ENCODE measurements at regions not wholly inside any gene's neighbourhood (a gene's known extent, or its start where the extent isn't known, plus 50 kb on each side); places are given as distances from the start of the nearest gene placed in this dataset.

- DNase-seq (ENCODE audit: low read depth in 6 of 9, low spot score in 9 of 9): no peak
- Histone ChIP-seq H3K27me3 (ENCODE audit: control insufficient read depth in 2 of 2, insufficient read depth in 1 of 2, low read length in 1 of 2) (no peaks in the 10 kb centered on the region), H3K9me3 (ENCODE audit: control insufficient read depth in 2 of 2, insufficient read depth in 1 of 2, low read length in 1 of 2) (no peaks in the 10 kb centered on the region), H3K4me3 (ENCODE audit: low read length in 2 of 2) (no peak overlapping the region), H3K4me1 (ENCODE audit: control insufficient read depth in 2 of 2, insufficient read depth in 2 of 2, low read length in 2 of 2) (no peaks in the 10 kb centered on the region), H3K36me3 (ENCODE audit: control insufficient read depth in 2 of 2, insufficient read depth in 2 of 2, low read length in 1 of 2) (no peaks in the 10 kb centered on the region), H3K27ac (ENCODE audit: low read depth in 1 of 2, low read length in 1 of 2) (no peak overlapping the region)
- WGBS: 82% methylated on average over 1 of the region's 1 CpG
Observed at GRCh38 chr4:166655231-166655630, 579.1 kb downstream of the SPOCK3 start.

- WGBS: 96% methylated on average over 5 of the region's 5 CpGs
- Histone ChIP-seq H3K4me1 (ENCODE audit: control insufficient read depth in 2 of 2, insufficient read depth in 2 of 2, low read length in 2 of 2) (no peaks in the 10 kb centered on the region), H3K36me3 (ENCODE audit: control insufficient read depth in 2 of 2, insufficient read depth in 2 of 2, low read length in 1 of 2) (no peaks in the 10 kb centered on the region), H3K4me3 (ENCODE audit: low read length in 2 of 2) (no peak overlapping the region), H3K27me3 (ENCODE audit: control insufficient read depth in 2 of 2, insufficient read depth in 1 of 2, low read length in 1 of 2) (no peaks in the 10 kb centered on the region), H3K27ac (ENCODE audit: low read depth in 1 of 2, low read length in 1 of 2) (no peak overlapping the region), H3K9me3 (ENCODE audit: control insufficient read depth in 2 of 2, insufficient read depth in 1 of 2, low read length in 1 of 2) (no peaks in the 10 kb centered on the region)
- DNase-seq (ENCODE audit: low read depth in 6 of 9, low spot score in 9 of 9): no peak
Observed at GRCh38 chr4:166655705-166656104, 578.6 kb downstream of the SPOCK3 start.

- WGBS: 90% methylated on average over 3 of the region's 3 CpGs
- no peaks in the 10 kb centered on the region for H3K9me3 ChIP-seq (ENCODE audit: control insufficient read depth in 2 of 2, insufficient read depth in 1 of 2, low read length in 1 of 2)
- no peaks in the 10 kb centered on the region for H3K27me3 ChIP-seq (ENCODE audit: control insufficient read depth in 2 of 2, insufficient read depth in 1 of 2, low read length in 1 of 2)
- no peaks in the 10 kb centered on the region for H3K36me3 ChIP-seq (ENCODE audit: control insufficient read depth in 2 of 2, insufficient read depth in 2 of 2, low read length in 1 of 2)
- no peak for DNase-seq (ENCODE audit: low read depth in 6 of 9, low spot score in 9 of 9)
- H3K4me1 ChIP-seq (ENCODE audit: control insufficient read depth in 2 of 2, insufficient read depth in 2 of 2, low read length in 2 of 2): no peaks in the 10 kb centered on the region
- H3K27ac ChIP-seq (ENCODE audit: low read depth in 1 of 2, low read length in 1 of 2): no peak overlapping the region
- no peak overlapping the region for H3K4me3 ChIP-seq (ENCODE audit: low read length in 2 of 2)
Observed at GRCh38 chr4:166657261-166657660, 577.0 kb downstream of the SPOCK3 start.

- H3K27ac ChIP-seq (ENCODE audit: low read depth in 1 of 2, low read length in 1 of 2): no peak overlapping the region
- 78% methylated on average over 1 of the region's 1 CpG for WGBS
- H3K27me3 ChIP-seq (ENCODE audit: control insufficient read depth in 2 of 2, insufficient read depth in 1 of 2, low read length in 1 of 2): no peaks in the 10 kb centered on the region
- no peaks in the 10 kb centered on the region for H3K9me3 ChIP-seq (ENCODE audit: control insufficient read depth in 2 of 2, insufficient read depth in 1 of 2, low read length in 1 of 2)
- no peak for DNase-seq (ENCODE audit: low read depth in 6 of 9, low spot score in 9 of 9)
- H3K36me3 ChIP-seq (ENCODE audit: control insufficient read depth in 2 of 2, insufficient read depth in 2 of 2, low read length in 1 of 2): no peaks in the 10 kb centered on the region
- H3K4me1 ChIP-seq (ENCODE audit: control insufficient read depth in 2 of 2, insufficient read depth in 2 of 2, low read length in 2 of 2): no peaks in the 10 kb centered on the region
- no peak overlapping the region for H3K4me3 ChIP-seq (ENCODE audit: low read length in 2 of 2)
Observed at GRCh38 chr4:166658585-166658984, 575.7 kb downstream of the SPOCK3 start.

GRCh38 chr4:166662266-166662843 lies 571.9 kb downstream of the SPOCK3 start:
- H3K27me3 ChIP-seq (ENCODE audit: control insufficient read depth in 2 of 2, insufficient read depth in 1 of 2, low read length in 1 of 2): no peaks in the 10 kb centered on the region
- no peaks in the 10 kb centered on the region for H3K4me1 ChIP-seq (ENCODE audit: control insufficient read depth in 2 of 2, insufficient read depth in 2 of 2, low read length in 2 of 2)
- H3K9me3 ChIP-seq (ENCODE audit: control insufficient read depth in 2 of 2, insufficient read depth in 1 of 2, low read length in 1 of 2): no peaks in the 10 kb centered on the region
- no peaks in the 10 kb centered on the region for H3K36me3 ChIP-seq (ENCODE audit: control insufficient read depth in 2 of 2, insufficient read depth in 2 of 2, low read length in 1 of 2)
- DNase-seq (ENCODE audit: low read depth in 6 of 9, low spot score in 9 of 9): peak in 2 of 9 donors; percentile 6 to 22
- WGBS: 66% methylated on average over 3 of the region's 3 CpGs
- H3K27ac ChIP-seq (ENCODE audit: low read depth in 1 of 2, low read length in 1 of 2): no peak overlapping the region
- no peak overlapping the region for H3K4me3 ChIP-seq (ENCODE audit: low read length in 2 of 2)

GRCh38 chr4:166670341-166670740 lies 564.0 kb downstream of the SPOCK3 start:
- 71% methylated on average over 1 of the region's 1 CpG for WGBS

GRCh38 chr4:166673911-166674310 lies 560.4 kb downstream of the SPOCK3 start:
- Histone ChIP-seq H3K4me1 (ENCODE audit: control insufficient read depth in 2 of 2, insufficient read depth in 2 of 2, low read length in 2 of 2) (no peaks in the 10 kb centered on the region), H3K36me3 (ENCODE audit: control insufficient read depth in 2 of 2, insufficient read depth in 2 of 2, low read length in 1 of 2) (no peaks in the 10 kb centered on the region), H3K27ac (ENCODE audit: low read depth in 1 of 2, low read length in 1 of 2) (no peak overlapping the region), H3K27me3 (ENCODE audit: control insufficient read depth in 2 of 2, insufficient read depth in 1 of 2, low read length in 1 of 2) (no peaks in the 10 kb centered on the region), H3K4me3 (ENCODE audit: low read length in 2 of 2) (no peak overlapping the region), H3K9me3 (ENCODE audit: control insufficient read depth in 2 of 2, insufficient read depth in 1 of 2, low read length in 1 of 2) (no peaks in the 10 kb centered on the region)
- 97% methylated on average over 1 of the region's 1 CpG for WGBS
- DNase-seq (ENCODE audit: low read depth in 6 of 9, low spot score in 9 of 9): no peak

More at GRCh38 chr4:166670341-166670740, 564.0 kb downstream of the SPOCK3 start:
- Histone ChIP-seq H3K4me3 (ENCODE audit: low read length in 2 of 2) (no peak overlapping the region), H3K36me3 (ENCODE audit: control insufficient read depth in 2 of 2, insufficient read depth in 2 of 2, low read length in 1 of 2) (no peaks in the 10 kb centered on the region), H3K9me3 (ENCODE audit: control insufficient read depth in 2 of 2, insufficient read depth in 1 of 2, low read length in 1 of 2) (no peaks in the 10 kb centered on the region), H3K27ac (ENCODE audit: low read depth in 1 of 2, low read length in 1 of 2) (no peak overlapping the region), H3K4me1 (ENCODE audit: control insufficient read depth in 2 of 2, insufficient read depth in 2 of 2, low read length in 2 of 2) (no peaks in the 10 kb centered on the region), H3K27me3 (ENCODE audit: control insufficient read depth in 2 of 2, insufficient read depth in 1 of 2, low read length in 1 of 2) (no peaks in the 10 kb centered on the region)
- DNase-seq (ENCODE audit: low read depth in 6 of 9, low spot score in 9 of 9): no peak

- Histone ChIP-seq H3K36me3 (ENCODE audit: control insufficient read depth in 2 of 2, insufficient read depth in 2 of 2, low read length in 1 of 2) (no peaks in the 10 kb centered on the region), H3K27ac (ENCODE audit: low read depth in 1 of 2, low read length in 1 of 2) (no peak overlapping the region), H3K4me3 (ENCODE audit: low read length in 2 of 2) (no peak overlapping the region), H3K27me3 (ENCODE audit: control insufficient read depth in 2 of 2, insufficient read depth in 1 of 2, low read length in 1 of 2) (no peaks in the 10 kb centered on the region), H3K9me3 (ENCODE audit: control insufficient read depth in 2 of 2, insufficient read depth in 1 of 2, low read length in 1 of 2) (no peaks in the 10 kb centered on the region), H3K4me1 (ENCODE audit: control insufficient read depth in 2 of 2, insufficient read depth in 2 of 2, low read length in 2 of 2) (no peaks in the 10 kb centered on the region)
- WGBS: 79% methylated on average over 4 of the region's 4 CpGs
- DNase-seq (ENCODE audit: low read depth in 6 of 9, low spot score in 9 of 9): no peak
Observed at GRCh38 chr4:166675411-166675810, 558.9 kb downstream of the SPOCK3 start.

- Histone ChIP-seq H3K36me3 (ENCODE audit: control insufficient read depth in 2 of 2, insufficient read depth in 2 of 2, low read length in 1 of 2) (no peaks in the 10 kb centered on the region), H3K9me3 (ENCODE audit: control insufficient read depth in 2 of 2, insufficient read depth in 1 of 2, low read length in 1 of 2) (no peaks in the 10 kb centered on the region), H3K4me1 (ENCODE audit: control insufficient read depth in 2 of 2, insufficient read depth in 2 of 2, low read length in 2 of 2) (no peaks in the 10 kb centered on the region), H3K4me3 (ENCODE audit: low read length in 2 of 2) (no peak overlapping the region), H3K27ac (ENCODE audit: low read depth in 1 of 2, low read length in 1 of 2) (no peak overlapping the region), H3K27me3 (ENCODE audit: control insufficient read depth in 2 of 2, insufficient read depth in 1 of 2, low read length in 1 of 2) (no peaks in the 10 kb centered on the region)
- no peak for DNase-seq (ENCODE audit: low read depth in 6 of 9, low spot score in 9 of 9)
- WGBS: 84% methylated on average over 1 of the region's 1 CpG
Observed at GRCh38 chr4:166680796-166681195, 553.5 kb downstream of the SPOCK3 start.

- Histone ChIP-seq H3K9me3 (ENCODE audit: control insufficient read depth in 2 of 2, insufficient read depth in 1 of 2, low read length in 1 of 2) (no peaks in the 10 kb centered on the region), H3K36me3 (ENCODE audit: control insufficient read depth in 2 of 2, insufficient read depth in 2 of 2, low read length in 1 of 2) (no peaks in the 10 kb centered on the region), H3K4me1 (ENCODE audit: control insufficient read depth in 2 of 2, insufficient read depth in 2 of 2, low read length in 2 of 2) (no peaks in the 10 kb centered on the region), H3K27me3 (ENCODE audit: control insufficient read depth in 2 of 2, insufficient read depth in 1 of 2, low read length in 1 of 2) (no peaks in the 10 kb centered on the region), H3K27ac (ENCODE audit: low read depth in 1 of 2, low read length in 1 of 2) (no peak overlapping the region), H3K4me3 (ENCODE audit: low read length in 2 of 2) (no peak overlapping the region)
- WGBS: 84% methylated on average over 3 of the region's 3 CpGs
- DNase-seq (ENCODE audit: low read depth in 6 of 9, low spot score in 9 of 9): no peak
Observed at GRCh38 chr4:166682200-166682599, 552.1 kb downstream of the SPOCK3 start.
